Activated CD8-positive, alpha-beta T cell treated with anti-CD3 and anti-CD28 coated beads for 36 hours (primary cell): ENCODE measurements at regions not wholly inside any gene's neighbourhood (a gene's known extent, or its start where the extent isn't known, plus 50 kb on each side); places are given as distances from the start of the nearest gene placed in this dataset.

Experiments
- ATAC-seq: fragments of 200-7000 bp; cut with Tn5 transposase; one replicate; pipeline ENCODE4 v1.10.0; 2021; ENCODE audit warnings: mild to moderate bottlenecking, moderate library complexity
- CTCF ChIA-PET: fragments of 350-600 bp; sonication (Branson Sonifier 250); formaldehyde crosslinking; loops from one replicate; lab custom pipeline; 2021; ENCODE audit warnings: antibody characterized with exemption; lab: Charles Lee
- POLR2A ChIA-PET: fragments of 350-600 bp; sonication (Branson Sonifier 250); formaldehyde crosslinking; loops from one replicate; lab custom pipeline; 2021; ENCODE audit warnings: antibody characterized with exemption; lab: Charles Lee
- DNase-seq: peaks from one replicate; pipeline ENCODE4 v3.0.0-alpha.2; 2020
- H3K27ac Mint-ChIP-seq: one replicate; pipeline ENCODE4 v1.8.0; 2021; ENCODE audit warnings: mild to moderate bottlenecking, mixed read lengths
- H3K27me3 Mint-ChIP-seq: one replicate; pipeline ENCODE4 v1.8.0; 2021; ENCODE audit warnings: mixed read lengths
- H3K36me3 Mint-ChIP-seq: one replicate; pipeline ENCODE4 v1.8.0; 2021; ENCODE audit warnings: low read depth, mixed read lengths
- H3K4me1 Mint-ChIP-seq: one replicate; pipeline ENCODE4 v1.8.0; 2021; ENCODE audit warnings: low read depth, mixed read lengths
- H3K4me3 Mint-ChIP-seq: one replicate; pipeline ENCODE4 v1.8.0; 2021; ENCODE audit warnings: mild to moderate bottlenecking, moderate library complexity, mixed read lengths
- H3K9me3 Mint-ChIP-seq: one replicate; pipeline ENCODE4 v1.8.0; 2021; ENCODE audit warnings: mixed read lengths
- CTCF ChIP-seq: fragments of 200-600 bp; IDR thresholded peaks from one replicate; pipeline ENCODE4 v1.8.0; 2022; ENCODE audit warnings: antibody characterized with exemption, mild to moderate bottlenecking
- intact Hi-C: fragments of 100-400 bp; cut with micrococcal nuclease; formaldehyde crosslinking; loops from one replicate; pipeline ENCODE4 v1.10.0; 2022

GRCh38 chr6:156699017-156699421 is 78.2 kb upstream of the ARID1B start:
- H3K4me1 Mint-ChIP-seq, result peaks cover 12% of the 10 kb centered on the region
- ChIA-PET CTCF (no interaction called here), POLR2A (no interaction called here)
- H3K36me3 Mint-ChIP-seq, result no peaks in the 10 kb centered on the region
- no peak for DNase-seq
- H3K27ac Mint-ChIP-seq, result no peak overlapping the region
- ATAC-seq, result no peak
- TF ChIP-seq CTCF, result no peak
- H3K4me3 Mint-ChIP-seq, result no peak overlapping the region
- H3K9me3 Mint-ChIP-seq, result no peaks in the 10 kb centered on the region
- intact Hi-C loops, result no loop called here
- H3K27me3 Mint-ChIP-seq, result peaks cover 3% of the 10 kb centered on the region

GRCh38 chr6:156698239-156699016 is 78.8 kb upstream of the ARID1B start:
- H3K36me3 Mint-ChIP-seq, result no peaks in the 10 kb centered on the region
- DNase-seq, result no peak
- intact Hi-C loops, result no loop called here
- H3K4me3 Mint-ChIP-seq, result no peak overlapping the region
- peaks cover 12% of the 10 kb centered on the region for H3K4me1 Mint-ChIP-seq
- peaks cover 3% of the 10 kb centered on the region for H3K27me3 Mint-ChIP-seq
- no peak for ATAC-seq
- no peaks in the 10 kb centered on the region for H3K9me3 Mint-ChIP-seq
- no peak overlapping the region for H3K27ac Mint-ChIP-seq
- no peak for TF ChIP-seq CTCF
- ChIA-PET POLR2A (interaction anchor here (1.1 kb wide), 1 partner anchor 21 kb away, joined by 3 read pairs; no protein-coding TSS in a partner anchor), CTCF (interaction anchor here (0.9 to 1.2 kb wide), 2 partner anchors 12 to 486 kb away, joined by 3 read pairs; no protein-coding TSS in a partner anchor)

GRCh38 chr6:156697225-156697830 is 79.8 kb upstream of the ARID1B start:
- ChIA-PET POLR2A (interaction anchor here (1.1 kb wide), 1 partner anchor 22 kb away, joined by 3 read pairs; no protein-coding TSS in a partner anchor), CTCF (interaction anchor here (0.9 to 1.2 kb wide), 2 partner anchors 11 to 487 kb away, joined by 3 read pairs; no protein-coding TSS in a partner anchor)
- Mint-ChIP-seq H3K9me3 (no peaks in the 10 kb centered on the region), H3K27ac (no peak overlapping the region), H3K4me3 (no peak overlapping the region), H3K27me3 (peaks cover 3% of the 10 kb centered on the region), H3K36me3 (no peaks in the 10 kb centered on the region), H3K4me1 (peaks cover 12% of the 10 kb centered on the region)
- intact Hi-C loops, result no loop called here
- ATAC-seq (no peak), DNase-seq (no peak)
- TF ChIP-seq CTCF, result no peak

- no peak for TF ChIP-seq CTCF
- Mint-ChIP-seq H3K27me3 (peaks cover 3% of the 10 kb centered on the region), H3K27ac (no peak overlapping the region), H3K36me3 (no peaks in the 10 kb centered on the region), H3K9me3 (no peaks in the 10 kb centered on the region), H3K4me3 (no peak overlapping the region), H3K4me1 (peaks cover 12% of the 10 kb centered on the region)
- ATAC-seq (no peak), DNase-seq (no peak)
- ChIA-PET POLR2A (no interaction called here), CTCF (no interaction called here)
- intact Hi-C loops, result no loop called here
Measured at GRCh38 chr6:156695742-156696141, 81.4 kb upstream of the ARID1B start.

- Mint-ChIP-seq H3K4me3 (no peak overlapping the region), H3K27ac (no peak overlapping the region), H3K4me1 (peaks cover 12% of the 10 kb centered on the region), H3K9me3 (no peaks in the 10 kb centered on the region), H3K36me3 (no peaks in the 10 kb centered on the region), H3K27me3 (peaks cover 3% of the 10 kb centered on the region)
- no peak for DNase-seq
- ATAC-seq, result no peak
- CTCF ChIA-PET, result no interaction called here
- POLR2A ChIA-PET, result no interaction called here
- intact Hi-C loops, result no loop called here
- no peak for TF ChIP-seq CTCF
Measured at GRCh38 chr6:156694679-156695078, 82.5 kb upstream of the ARID1B start.
